SK-N-SH treated with all-trans-retinoic acid at 6 μM for 48 hours (cell line): ENCODE measurements at regions not wholly inside any gene's neighbourhood (a gene's known extent, or its start where the extent isn't known, plus 50 kb on each side); places are given as distances from the start of the nearest gene placed in this dataset.

Experiments
- ATAC-seq: fragments of 200-7000 bp; cut with Tn5 transposase; 3 replicates; pipeline ENCODE4 v1.9.1; 2020; ENCODE audit warnings: mild to moderate bottlenecking, moderate library complexity
- ARNTL ChIP-seq: fragments of 450-650 bp; formaldehyde crosslinking; IDR thresholded peaks from 2 replicates; pipeline ENCODE4 v1.5.0; 2020; ENCODE audit warnings: low read depth, mild to moderate bottlenecking, moderate library complexity, borderline replicate concordance
- CREB5 ChIP-seq: fragments of 250-450 bp; sonication (Bioruptor Pico); IDR thresholded peaks from 2 replicates; pipeline ENCODE4 v1.5.1; 2020; ENCODE audit warnings: low read depth, mild to moderate bottlenecking, moderate library complexity
- CSDC2 ChIP-seq: fragments of 250-450 bp; sonication (Bioruptor Pico); IDR thresholded peaks from 2 replicates; pipeline ENCODE4 v1.5.0; 2020; ENCODE audit warnings: mild to moderate bottlenecking, moderate library complexity
- CSRNP3 ChIP-seq: fragments of 250-450 bp; sonication (Bioruptor Pico); IDR thresholded peaks from 2 replicates; pipeline ENCODE4 v1.5.1; 2021; ENCODE audit warnings: mild to moderate bottlenecking, moderate library complexity
- ESRRG ChIP-seq: fragments of 250-450 bp; sonication (Bioruptor Pico); IDR thresholded peaks from 2 replicates; pipeline ENCODE4 v1.6.1; 2021; ENCODE audit warnings: mild to moderate bottlenecking
- GLIS3 ChIP-seq: fragments of 250-450 bp; sonication (Bioruptor Pico); IDR thresholded peaks from 2 replicates; pipeline ENCODE4 v1.5.0; 2020; ENCODE audit warnings: mild to moderate bottlenecking, moderate library complexity
- ISL1 ChIP-seq: fragments of 250-450 bp; sonication (Bioruptor Pico); IDR thresholded peaks from 2 replicates; pipeline ENCODE4 v2.1.2; 2022; ENCODE audit warnings: mild to moderate bottlenecking, moderate library complexity
- OSR1 ChIP-seq: fragments of 250-450 bp; sonication (Bioruptor Pico); IDR thresholded peaks from 2 replicates; pipeline ENCODE4 v1.8.0; 2022; ENCODE audit warnings: moderate library complexity, mild to moderate bottlenecking, inconsistent platforms
- PATZ1 ChIP-seq: fragments of 250-450 bp; sonication (Bioruptor Pico); IDR thresholded peaks from 2 replicates; pipeline ENCODE4 v1.8.0; 2020; ENCODE audit warnings: mild to moderate bottlenecking, moderate library complexity, borderline replicate concordance
- PPARA ChIP-seq: fragments of 250-450 bp; sonication (Bioruptor Pico); IDR thresholded peaks from 2 replicates; pipeline ENCODE4 v1.5.0; 2020; ENCODE audit warnings: mild to moderate bottlenecking, borderline replicate concordance
- RARB ChIP-seq: fragments of 250-450 bp; sonication (Bioruptor Pico); IDR thresholded peaks from 2 replicates; pipeline ENCODE4 v1.8.0; 2021; ENCODE audit warnings: mild to moderate bottlenecking, moderate library complexity
- SNAI2 ChIP-seq: fragments of 250-450 bp; sonication (Bioruptor Pico); IDR thresholded peaks from 2 replicates; pipeline ENCODE4 v1.5.0; 2020; ENCODE audit warnings: mild to moderate bottlenecking, moderate library complexity
- TCF4 ChIP-seq: fragments of 250-450 bp; sonication (Bioruptor Pico); IDR thresholded peaks from 2 replicates; pipeline ENCODE4 v1.8.0; 2021; ENCODE audit warnings: mild to moderate bottlenecking, moderate library complexity, borderline replicate concordance
- TOX ChIP-seq: fragments of 250-450 bp; sonication (Bioruptor Pico); IDR thresholded peaks from 2 replicates; pipeline ENCODE4 v1.8.0; 2021; ENCODE audit warnings: mild to moderate bottlenecking, moderate library complexity, borderline replicate concordance
- ZC3H10 ChIP-seq: fragments of 250-450 bp; sonication (Bioruptor Pico); IDR thresholded peaks from 2 replicates; pipeline ENCODE4 v1.5.1; 2021; ENCODE audit warnings: mild to moderate bottlenecking, moderate library complexity
- ZFP3 ChIP-seq: fragments of 250-450 bp; sonication (Bioruptor Pico); IDR thresholded peaks from 2 replicates; pipeline ENCODE4 v1.5.0; 2020; ENCODE audit warnings: mild to moderate bottlenecking, moderate library complexity
- ZFP30 ChIP-seq: fragments of 450-650 bp; formaldehyde crosslinking; IDR thresholded peaks from 2 replicates; pipeline ENCODE4 v1.5.0; 2022; ENCODE audit warnings: mild to moderate bottlenecking, moderate library complexity
- ZNF565 ChIP-seq: fragments of 450-650 bp; formaldehyde crosslinking; conservative IDR thresholded peaks from 2 replicates; pipeline ENCODE4 v1.5.0; 2020; ENCODE audit warnings: low read depth, mild to moderate bottlenecking, moderate library complexity
- ZNF70 ChIP-seq: fragments of 450-650 bp; formaldehyde crosslinking; IDR thresholded peaks from 2 replicates; pipeline ENCODE4 v1.5.0; 2020; ENCODE audit warnings: mild to moderate bottlenecking, moderate library complexity
- ZNF8 ChIP-seq: fragments of 450-650 bp; formaldehyde crosslinking; IDR thresholded peaks from 2 replicates; pipeline ENCODE4 v1.5.0; 2020; ENCODE audit warnings: mild to moderate bottlenecking, moderate library complexity
- TF ChIP-seq, protein P1 (sequence below): fragments of 250-450 bp; sonication (Bioruptor Pico); IDR thresholded peaks from 2 replicates; pipeline ENCODE4 v1.8.0; 2021; ENCODE audit warnings: low read depth, mild to moderate bottlenecking, moderate library complexity, borderline replicate concordance
- TF ChIP-seq, protein P2 (sequence below): fragments of 250-450 bp; sonication (Bioruptor Pico); IDR thresholded peaks from 2 replicates; pipeline ENCODE4 v1.5.0; 2020; ENCODE audit warnings: mild to moderate bottlenecking, moderate library complexity

DNA sequence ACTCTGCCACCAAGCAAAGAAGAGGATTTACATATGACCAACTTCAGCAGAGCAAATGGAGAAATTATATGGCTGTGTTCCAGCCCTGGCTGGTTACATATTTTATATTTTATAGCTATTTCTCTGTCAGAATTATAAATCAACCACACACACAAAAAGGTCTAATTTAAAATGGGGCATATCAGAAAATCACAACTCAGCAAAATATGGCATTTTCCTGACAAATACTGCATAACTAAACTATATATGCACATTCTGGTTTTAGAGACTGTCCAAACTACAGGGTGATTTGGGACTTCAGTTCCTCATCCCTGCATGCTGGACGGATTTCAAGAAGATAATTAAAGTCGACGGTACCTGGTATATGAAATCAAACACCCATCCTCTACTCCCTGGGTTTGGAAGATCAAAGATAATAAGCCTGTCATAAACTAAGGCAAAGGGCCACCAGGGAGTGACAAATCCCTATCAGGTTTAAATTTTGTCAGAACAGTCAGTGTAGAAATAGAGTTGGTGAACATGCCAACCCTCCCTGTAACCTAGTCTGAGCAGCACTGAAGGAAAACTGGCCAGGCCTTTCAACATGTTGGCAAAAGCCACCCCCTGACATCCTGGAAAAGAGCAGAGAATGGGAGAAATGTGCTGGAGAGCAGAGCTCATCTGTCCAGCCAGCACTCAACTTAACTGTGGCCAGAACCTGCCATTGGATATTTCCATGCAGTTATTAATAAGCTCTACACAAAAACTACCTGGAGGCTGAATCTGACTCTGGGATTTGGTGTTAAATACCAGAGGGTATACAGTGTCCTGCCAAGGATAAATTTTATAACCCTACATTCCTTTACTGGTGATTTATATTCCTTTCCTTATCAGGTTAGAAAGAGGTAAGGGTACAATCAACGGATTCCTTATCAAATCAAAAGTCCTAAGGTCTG, 235.7 kb downstream of the ENC1 start:
- TF ChIP-seq CSDC2 (CRISPR knock-in tag) = no peak
- TF ChIP-seq, protein P1, sequence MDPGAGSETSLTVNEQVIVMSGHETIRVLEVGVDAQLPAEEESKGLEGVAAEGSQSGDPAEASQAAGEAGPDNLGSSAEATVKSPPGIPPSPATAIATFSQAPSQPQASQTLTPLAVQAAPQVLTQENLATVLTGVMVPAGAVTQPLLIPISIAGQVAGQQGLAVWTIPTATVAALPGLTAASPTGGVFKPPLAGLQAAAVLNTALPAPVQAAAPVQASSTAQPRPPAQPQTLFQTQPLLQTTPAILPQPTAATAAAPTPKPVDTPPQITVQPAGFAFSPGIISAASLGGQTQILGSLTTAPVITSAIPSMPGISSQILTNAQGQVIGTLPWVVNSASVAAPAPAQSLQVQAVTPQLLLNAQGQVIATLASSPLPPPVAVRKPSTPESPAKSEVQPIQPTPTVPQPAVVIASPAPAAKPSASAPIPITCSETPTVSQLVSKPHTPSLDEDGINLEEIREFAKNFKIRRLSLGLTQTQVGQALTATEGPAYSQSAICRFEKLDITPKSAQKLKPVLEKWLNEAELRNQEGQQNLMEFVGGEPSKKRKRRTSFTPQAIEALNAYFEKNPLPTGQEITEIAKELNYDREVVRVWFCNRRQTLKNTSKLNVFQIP (CRISPR knock-in tag) = no peak
- TF ChIP-seq CSRNP3 (CRISPR knock-in tag) = no peak
- TF ChIP-seq TOX (CRISPR knock-in tag) = no peak
- TF ChIP-seq ZNF70 (CRISPR knock-in tag) = no peak
- TF ChIP-seq ZC3H10 (CRISPR knock-in tag) = no peak
- no peak for TF ChIP-seq CREB5 (CRISPR knock-in tag)
- TF ChIP-seq PPARA (CRISPR knock-in tag) = no peak
- no peak for TF ChIP-seq ZFP3
- TF ChIP-seq PATZ1 (CRISPR knock-in tag) = no peak
- TF ChIP-seq SNAI2 (CRISPR knock-in tag) = no peak
- no peak for TF ChIP-seq ISL1 (CRISPR knock-in tag)
- TF ChIP-seq OSR1 (CRISPR knock-in tag) = no peak
- ATAC-seq = no peak

- TF ChIP-seq SNAI2 (CRISPR knock-in tag) = no peak
- no peak for TF ChIP-seq ZFP3
- TF ChIP-seq TOX (CRISPR knock-in tag) = no peak
- TF ChIP-seq ESRRG (CRISPR knock-in tag) = no peak
- no peak for TF ChIP-seq ZNF8 (CRISPR knock-in tag)
- TF ChIP-seq, protein P2, sequence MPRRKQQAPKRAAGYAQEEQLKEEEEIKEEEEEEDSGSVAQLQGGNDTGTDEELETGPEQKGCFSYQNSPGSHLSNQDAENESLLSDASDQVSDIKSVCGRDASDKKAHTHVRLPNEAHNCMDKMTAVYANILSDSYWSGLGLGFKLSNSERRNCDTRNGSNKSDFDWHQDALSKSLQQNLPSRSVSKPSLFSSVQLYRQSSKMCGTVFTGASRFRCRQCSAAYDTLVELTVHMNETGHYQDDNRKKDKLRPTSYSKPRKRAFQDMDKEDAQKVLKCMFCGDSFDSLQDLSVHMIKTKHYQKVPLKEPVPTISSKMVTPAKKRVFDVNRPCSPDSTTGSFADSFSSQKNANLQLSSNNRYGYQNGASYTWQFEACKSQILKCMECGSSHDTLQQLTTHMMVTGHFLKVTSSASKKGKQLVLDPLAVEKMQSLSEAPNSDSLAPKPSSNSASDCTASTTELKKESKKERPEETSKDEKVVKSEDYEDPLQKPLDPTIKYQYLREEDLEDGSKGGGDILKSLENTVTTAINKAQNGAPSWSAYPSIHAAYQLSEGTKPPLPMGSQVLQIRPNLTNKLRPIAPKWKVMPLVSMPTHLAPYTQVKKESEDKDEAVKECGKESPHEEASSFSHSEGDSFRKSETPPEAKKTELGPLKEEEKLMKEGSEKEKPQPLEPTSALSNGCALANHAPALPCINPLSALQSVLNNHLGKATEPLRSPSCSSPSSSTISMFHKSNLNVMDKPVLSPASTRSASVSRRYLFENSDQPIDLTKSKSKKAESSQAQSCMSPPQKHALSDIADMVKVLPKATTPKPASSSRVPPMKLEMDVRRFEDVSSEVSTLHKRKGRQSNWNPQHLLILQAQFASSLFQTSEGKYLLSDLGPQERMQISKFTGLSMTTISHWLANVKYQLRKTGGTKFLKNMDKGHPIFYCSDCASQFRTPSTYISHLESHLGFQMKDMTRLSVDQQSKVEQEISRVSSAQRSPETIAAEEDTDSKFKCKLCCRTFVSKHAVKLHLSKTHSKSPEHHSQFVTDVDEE (CRISPR knock-in tag) = no peak
- no peak for TF ChIP-seq TCF4
- no peak for TF ChIP-seq PATZ1 (CRISPR knock-in tag)
- TF ChIP-seq PPARA (CRISPR knock-in tag) = no peak
- TF ChIP-seq ISL1 (CRISPR knock-in tag) = no peak
- TF ChIP-seq GLIS3 = no peak
- TF ChIP-seq CREB5 (CRISPR knock-in tag) = no peak
- no peak for TF ChIP-seq ZFP30
- TF ChIP-seq ZC3H10 (CRISPR knock-in tag) = no peak
- TF ChIP-seq RARB (CRISPR knock-in tag) = no peak
- no peak for TF ChIP-seq ZNF70 (CRISPR knock-in tag)
- TF ChIP-seq ARNTL (CRISPR knock-in tag) = no peak
- no peak for TF ChIP-seq ZNF565 (CRISPR knock-in tag)
- TF ChIP-seq CSDC2 (CRISPR knock-in tag) = no peak
- ATAC-seq = no peak
Measured at GRCh38 chr5:74403771-74404170, 236.8 kb downstream of the ENC1 start.
